Keratinocyte (primary cell): ENCODE measurements at regions not wholly inside any gene's neighbourhood (a gene's known extent, or its start where the extent isn't known, plus 50 kb on each side); places are given as distances from the start of the nearest gene placed in this dataset.

ENCODE experiments used
- DNase-seq: peaks from one replicate; pipeline ENCODE4 v3.0.0-alpha.2; 2011; ENCODE audit warnings: low read depth, missing footprints, low spot score
- FAIRE-seq: peaks from 2 replicates; lab custom pipeline; 2011; peaks lifted over from hg19 to GRCh38; lab: Jason Lieb, UNC
- H2AFZ ChIP-seq: 2 replicates; pipeline ENCODE4 v1.6.0; 2012; ENCODE audit warnings: low read length, control low read depth, inconsistent platforms; ENCODE audit not compliant: control insufficient read depth
- H3K27ac ChIP-seq: 2 replicates; pipeline ENCODE4 v1.5.1; 2011; ENCODE audit warnings: low read length; ENCODE audit not compliant: control insufficient read depth, insufficient read depth
- H3K27me3 ChIP-seq: 3 replicates; pipeline ENCODE4 v1.6.0; 2011; ENCODE audit warnings: low read length; ENCODE audit not compliant: control insufficient read depth, insufficient read depth; ENCODE audit errors: extremely low read depth
- H3K36me3 ChIP-seq, 2 experiments: 2 replicates in 1 of 2; 3 replicates in 1 of 2; pipeline ENCODE4 v1.5.1; 2011; ENCODE audit warnings: low read length in 2 of 2, mild to moderate bottlenecking in 1 of 2; ENCODE audit not compliant: control insufficient read depth in 2 of 2, insufficient read depth in 2 of 2; ENCODE audit errors: extremely low read depth in 1 of 2
- H3K4me1 ChIP-seq: 3 replicates; pipeline ENCODE4 v1.5.1; 2011; ENCODE audit warnings: low read length; ENCODE audit not compliant: control insufficient read depth, insufficient read depth; ENCODE audit errors: extremely low read depth
- H3K4me2 ChIP-seq: 3 replicates; pipeline ENCODE4 v1.6.0; 2011; ENCODE audit warnings: low read depth, low read length; ENCODE audit not compliant: control insufficient read depth, insufficient read depth; ENCODE audit errors: extremely low read depth
- H3K4me3 ChIP-seq, 3 experiments: fragments of 200-600 bp in 1 of 3; sonication (generic) in 1 of 3; 2 replicates in 2 of 3; 3 replicates in 1 of 3; pipeline ENCODE4 v1.5.1; 2011 to 2016; ENCODE audit warnings: low read length in 3 of 3, mild to moderate bottlenecking in 3 of 3, control low read depth in 2 of 3, inconsistent platforms in 1 of 3, low read depth in 1 of 3, mixed read lengths in 1 of 3, mixed run types in 1 of 3, moderate library complexity in 1 of 3; ENCODE audit not compliant: control insufficient read depth in 2 of 3, insufficient read depth in 2 of 3; ENCODE audit errors: extremely low read depth in 1 of 3
- H3K79me2 ChIP-seq: 2 replicates; pipeline ENCODE4 v1.6.0; 2012; ENCODE audit warnings: low read length; ENCODE audit not compliant: control insufficient read depth, insufficient read depth
- H3K9ac ChIP-seq: 3 replicates; pipeline ENCODE4 v1.6.0; 2011; ENCODE audit warnings: low read length; ENCODE audit not compliant: control insufficient read depth, insufficient read depth; ENCODE audit errors: extremely low read depth
- H3K9me1 ChIP-seq: 3 replicates; pipeline ENCODE4 v1.6.0; 2011; ENCODE audit warnings: low read length; ENCODE audit not compliant: control insufficient read depth, insufficient read depth; ENCODE audit errors: extremely low read depth
- H3K9me3 ChIP-seq: 2 replicates; pipeline ENCODE4 v1.5.1; 2012; ENCODE audit warnings: low read depth, low read length; ENCODE audit not compliant: control insufficient read depth
- H4K20me1 ChIP-seq: 3 replicates; pipeline ENCODE4 v1.6.0; 2011; ENCODE audit warnings: low read length; ENCODE audit not compliant: control insufficient read depth, insufficient read depth; ENCODE audit errors: extremely low read depth
- CTCF ChIP-seq, 3 experiments: IDR thresholded peaks in 1 of 3; conservative IDR thresholded peaks in 1 of 3; optimal IDR thresholded peaks in 1 of 3; 2 replicates in 2 of 3; 3 replicates in 1 of 3; pipeline versions ENCODE3 to v1.5.1; 2011; ENCODE audit warnings: low read length in 3 of 3, mild to moderate bottlenecking in 3 of 3, moderate library complexity in 2 of 3, control low read depth in 1 of 3, inconsistent platforms in 1 of 3; ENCODE audit not compliant: insufficient read depth in 2 of 3; ENCODE audit errors: extremely low read depth in 1 of 3
- EZH2 ChIP-seq: IDR thresholded peaks from one replicate; pipeline ENCODE4 v1.6.1; 2012; ENCODE audit warnings: inconsistent platforms, mild to moderate bottlenecking, low read length, moderate library complexity
- dilution Hi-C: fragments of 300-500 bp; cut with MboI; formaldehyde crosslinking; loops from one replicate; pipeline ENCODE4 v1.7.0; 2020; ENCODE audit warnings: low sequenced_read_pairs; ENCODE audit not compliant: extremely low pct_ligation_motif_present

DNA sequence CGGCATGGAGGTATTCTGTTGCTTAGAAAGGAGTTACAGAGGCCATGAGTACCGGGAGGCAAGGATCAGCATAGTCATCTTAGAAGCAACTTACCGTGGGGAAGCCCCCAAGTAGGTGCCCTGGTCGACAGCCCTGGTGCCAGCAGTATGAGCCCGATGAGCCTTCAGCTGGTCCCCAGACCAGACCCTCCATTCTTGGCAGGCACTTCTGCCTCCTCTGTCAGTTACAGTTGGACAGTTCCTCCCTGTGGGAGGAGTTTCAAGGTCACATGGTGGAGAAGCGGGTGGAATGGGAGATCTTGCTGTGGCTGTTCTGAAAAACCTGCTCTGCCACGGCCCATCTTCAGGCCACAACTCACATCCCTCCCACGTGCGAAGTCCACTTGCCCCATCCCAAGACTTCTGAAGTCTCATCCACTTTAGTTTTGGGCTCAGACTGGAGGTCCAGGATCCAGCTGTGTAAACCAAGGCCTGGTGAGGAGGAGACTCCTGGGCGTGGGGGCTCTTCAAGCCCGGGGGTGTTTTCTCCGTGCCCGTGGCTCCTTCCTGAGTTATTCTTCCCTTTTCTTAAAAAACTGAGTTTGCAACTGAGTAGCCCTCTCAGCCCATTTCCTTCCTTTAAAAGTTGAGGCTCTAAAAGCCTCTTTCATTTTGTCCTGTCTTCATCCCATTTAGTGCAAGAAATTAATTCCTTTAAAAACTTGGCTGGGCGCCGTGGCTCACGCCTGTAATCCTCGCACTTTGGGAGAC lies 133.5 kb downstream of the SEC14L1 start:
- Histone ChIP-seq H3K27ac (no peak overlapping the region), H3K9me1 (peaks cover 1% of the 10 kb centered on the region), H3K4me3 (no peak overlapping the region), H3K4me2 (no peak overlapping the region), H3K9ac (no peak overlapping the region), H3K4me1 (peaks cover 1% of the 10 kb centered on the region), H3K9me3 (no peaks in the 10 kb centered on the region), H3K79me2 (no peaks in the 10 kb centered on the region), H3K36me3 (no peaks in the 10 kb centered on the region), H4K20me1 (no peaks in the 10 kb centered on the region), H2AFZ (no peak overlapping the region), H3K27me3 (no peaks in the 10 kb centered on the region)
- DNase-seq (no peak), FAIRE-seq (no peak)
- dilution Hi-C loops = no loop called here
- no peak for TF ChIP-seq CTCF (optimal IDR thresholded peaks at IDR 0.05 in 1 of 3, IDR thresholded peaks at IDR 0.05 in 1 of 3, conservative IDR thresholded peaks at IDR 0.05 in 1 of 3; ENCODE audit: extremely low read depth in 1 of 3, insufficient read depth in 2 of 3, low read length in 3 of 3)
- TF ChIP-seq EZH2 = no peak

DNA sequence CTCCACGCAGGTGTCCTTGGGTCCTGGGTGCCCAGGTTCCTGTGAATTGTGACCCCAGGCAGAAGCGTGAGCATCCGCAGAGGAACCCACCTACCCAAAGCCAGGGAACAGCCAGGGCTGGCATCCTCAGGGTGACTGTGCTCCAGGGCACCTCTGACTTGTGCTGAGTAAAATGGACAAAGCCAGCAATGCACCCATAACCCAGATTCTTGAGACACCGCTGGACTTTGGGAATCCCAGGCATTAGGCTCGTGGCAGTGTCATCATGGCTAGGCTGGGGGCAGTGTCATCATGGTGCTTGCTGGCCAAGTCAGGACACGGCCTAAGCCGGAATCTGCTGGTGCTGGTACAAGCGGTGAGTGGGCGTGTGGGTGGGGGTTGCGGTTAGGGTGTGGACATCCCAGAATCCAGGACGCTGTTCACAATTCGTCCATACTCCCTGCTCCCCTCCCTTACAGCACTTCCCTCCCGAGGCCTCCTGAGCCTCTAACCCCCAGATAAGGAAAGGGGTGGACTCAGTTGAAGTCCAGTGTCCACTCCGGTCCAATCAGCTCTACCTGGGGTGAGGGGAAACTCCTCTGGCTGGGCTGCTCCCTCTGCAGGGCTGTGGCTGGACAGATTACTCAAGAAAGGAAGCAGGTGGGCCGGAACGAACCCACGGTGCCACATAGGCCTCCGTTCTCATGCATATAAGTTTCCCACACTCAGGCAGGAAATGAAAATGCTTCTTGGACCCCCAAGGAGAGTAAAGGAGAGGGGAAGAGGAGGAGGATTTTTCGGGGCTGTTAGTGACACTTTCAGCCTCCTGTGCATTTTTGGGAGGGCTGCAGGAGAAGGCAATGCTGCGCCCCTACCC lies 138.9 kb downstream of the SEC14L1 start:
- peak overlapping the region; percentile 89 for H3K27ac ChIP-seq
- H4K20me1 ChIP-seq = no peaks in the 10 kb centered on the region
- no peaks in the 10 kb centered on the region for H3K27me3 ChIP-seq
- H3K9me1 ChIP-seq = peaks cover 2% of the 10 kb centered on the region
- peaks cover 31% of the 10 kb centered on the region for H3K4me1 ChIP-seq
- dilution Hi-C loops = no loop called here
- peaks cover 31% of the 10 kb centered on the region for H3K79me2 ChIP-seq
- no peak for TF ChIP-seq EZH2
- TF ChIP-seq CTCF (optimal IDR thresholded peaks at IDR 0.05 in 1 of 3, IDR thresholded peaks at IDR 0.05 in 1 of 3, conservative IDR thresholded peaks at IDR 0.05 in 1 of 3; ENCODE audit: extremely low read depth in 1 of 3, insufficient read depth in 2 of 3, low read length in 3 of 3) = no peak
- peak overlapping the region; percentile 43 to 73 (median 73) for H3K4me3 ChIP-seq
- H3K4me2 ChIP-seq = peak overlapping the region; percentile 89
- DNase-seq (no peak), FAIRE-seq (no peak)
- no peaks in the 10 kb centered on the region for H3K9me3 ChIP-seq
- peak overlapping the region; percentile 87 for H3K9ac ChIP-seq
- H2AFZ ChIP-seq = peak overlapping the region; percentile 42
- peaks cover 3 to 6% of the 10 kb centered on the region in 2 experiments for H3K36me3 ChIP-seq
